ENCODE measurements at regions not wholly inside any gene's neighbourhood (a gene's known extent, or its start where the extent isn't known, plus 50 kb on each side); places are given as distances from the start of the nearest gene placed in this dataset.
"Not testable (repeated sequence)": the region's sequence is repeated elsewhere in the genome, so short reads cannot be mapped to it uniquely, and the experiment has no call there.

DNA sequence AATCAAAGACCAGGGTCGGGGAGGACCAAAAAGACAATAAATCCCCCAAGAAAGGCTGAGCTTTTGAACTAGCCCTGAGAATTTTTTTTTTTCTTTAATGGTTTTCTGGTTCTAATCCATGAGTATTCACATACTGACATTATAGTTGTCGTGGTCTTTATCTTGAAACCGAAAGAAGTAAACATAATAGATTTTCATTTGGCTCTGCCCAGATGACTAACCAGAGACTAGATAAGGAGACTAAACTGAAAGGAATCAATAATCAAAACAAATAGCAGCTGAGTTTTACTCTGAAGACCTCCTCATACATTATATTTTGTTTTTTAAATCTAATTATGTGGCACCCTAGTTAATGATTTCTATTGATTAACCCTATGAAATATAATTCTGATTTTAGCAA, 381.4 kb downstream of the CNTN3 start:
- Histone ChIP-seq H3K36me3 (ENCODE audit: control insufficient read depth in 4 of 4, insufficient read depth in 4 of 4, low read length in 3 of 4) (no peaks in the 10 kb centered on the region), H3K27me3 (replicated peaks in 2 of 5; ENCODE audit: control insufficient read depth in 4 of 5, insufficient read depth in 5 of 5, low read length in 4 of 5) (no peaks in the 10 kb centered on the region), H3K27ac (ENCODE audit: insufficient read depth in 1 of 2, low read depth in 1 of 2, low read length in 2 of 2, poor library complexity in 1 of 2, severe bottlenecking in 2 of 2) (no peak overlapping the region), H3K9me3 (ENCODE audit: control extremely low read depth in 1 of 5, control insufficient read depth in 4 of 5, insufficient read depth in 2 of 5, low read depth in 1 of 5, low read length in 4 of 5) (no peaks in the 10 kb centered on the region), H3K4me1 (ENCODE audit: control extremely low read depth in 1 of 4, control insufficient read depth in 4 of 4, insufficient read depth in 4 of 4, low read length in 3 of 4) (no peaks in the 10 kb centered on the region), H3K4me3 (ENCODE audit: control insufficient read depth in 1 of 7, extremely low read depth in 1 of 7, insufficient read depth in 4 of 7, low read depth in 2 of 7, low read length in 6 of 7) (no peak overlapping the region)
- POLR2A ChIA-PET, result no interaction called here
- DNase-seq, result no peak
- 100% methylated on average over 2 of the region's 3 CpGs for WGBS (ENCODE audit: insufficient coverage)
- CTCF ChIA-PET, result no interaction called here

DNA sequence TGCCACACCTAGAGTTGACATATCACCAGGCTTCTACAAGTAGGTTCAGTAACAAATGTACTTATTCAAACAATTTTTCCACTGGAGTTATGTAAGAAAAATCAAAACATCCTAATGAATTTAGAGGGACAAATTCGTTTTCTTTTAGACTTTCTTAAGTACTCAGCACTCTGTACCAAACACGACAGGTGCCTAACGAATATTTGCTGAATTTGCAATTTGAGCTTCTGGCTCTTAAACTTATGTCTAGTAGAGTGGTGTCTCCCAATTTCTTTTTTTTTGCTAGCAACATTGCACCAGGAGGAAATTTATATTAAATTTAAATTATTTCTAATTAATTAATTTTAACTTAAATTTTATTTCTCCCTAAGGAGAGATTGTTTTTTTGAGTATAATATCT, 397.0 kb downstream of the CNTN3 start:
- no peaks in the 10 kb centered on the region for H3K4me1 ChIP-seq (ENCODE audit: control extremely low read depth in 1 of 4, control insufficient read depth in 4 of 4, insufficient read depth in 4 of 4, low read length in 3 of 4)
- no peaks in the 10 kb centered on the region for H3K9me3 ChIP-seq (ENCODE audit: control extremely low read depth in 1 of 5, control insufficient read depth in 4 of 5, insufficient read depth in 2 of 5, low read depth in 1 of 5, low read length in 4 of 5)
- H3K27ac ChIP-seq (ENCODE audit: insufficient read depth in 1 of 2, low read depth in 1 of 2, low read length in 2 of 2, poor library complexity in 1 of 2, severe bottlenecking in 2 of 2), result no peak overlapping the region
- H3K36me3 ChIP-seq (ENCODE audit: control insufficient read depth in 4 of 4, insufficient read depth in 4 of 4, low read length in 3 of 4), result no peaks in the 10 kb centered on the region
- ChIA-PET POLR2A (no interaction called here), CTCF (no interaction called here)
- 83% methylated on average over 3 of the region's 3 CpGs for WGBS (ENCODE audit: insufficient coverage)
- no peaks in the 10 kb centered on the region for H3K27me3 ChIP-seq (replicated peaks in 2 of 5; ENCODE audit: control insufficient read depth in 4 of 5, insufficient read depth in 5 of 5, low read length in 4 of 5)
- no peak overlapping the region for H3K4me3 ChIP-seq (ENCODE audit: control insufficient read depth in 1 of 7, extremely low read depth in 1 of 7, insufficient read depth in 4 of 7, low read depth in 2 of 7, low read length in 6 of 7)
- no peak for DNase-seq

DNA sequence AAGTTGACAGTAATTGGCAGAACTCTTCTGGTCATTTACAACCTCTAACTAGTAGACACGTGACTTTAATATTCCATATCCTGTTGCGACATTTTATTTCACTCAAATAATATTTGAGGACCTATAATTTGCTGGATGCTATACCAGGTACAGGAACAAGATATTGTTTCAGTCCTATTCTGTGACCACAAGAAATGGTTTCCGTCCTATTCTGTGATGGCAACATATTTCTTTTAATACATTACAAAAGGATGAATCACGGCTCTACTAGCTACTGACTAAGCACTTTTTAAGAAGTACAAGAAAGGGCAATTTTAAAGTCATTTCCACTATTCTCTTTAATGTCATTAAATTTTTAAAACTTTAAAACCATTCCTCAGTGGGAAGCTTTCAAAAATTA, 400.2 kb downstream of the CNTN3 start:
- no peak overlapping the region for H3K27ac ChIP-seq (ENCODE audit: insufficient read depth in 1 of 2, low read depth in 1 of 2, low read length in 2 of 2, poor library complexity in 1 of 2, severe bottlenecking in 2 of 2)
- WGBS (ENCODE audit: insufficient coverage), result 96% methylated on average over 4 of the region's 4 CpGs
- H3K27me3 ChIP-seq (replicated peaks in 2 of 5; ENCODE audit: control insufficient read depth in 4 of 5, insufficient read depth in 5 of 5, low read length in 4 of 5), result no peaks in the 10 kb centered on the region
- no peaks in the 10 kb centered on the region for H3K36me3 ChIP-seq (ENCODE audit: control insufficient read depth in 4 of 4, insufficient read depth in 4 of 4, low read length in 3 of 4)
- H3K4me1 ChIP-seq (ENCODE audit: control extremely low read depth in 1 of 4, control insufficient read depth in 4 of 4, insufficient read depth in 4 of 4, low read length in 3 of 4), result no peaks in the 10 kb centered on the region
- no peak for DNase-seq
- POLR2A ChIA-PET, result no interaction called here
- no peak overlapping the region for H3K4me3 ChIP-seq (ENCODE audit: control insufficient read depth in 1 of 7, extremely low read depth in 1 of 7, insufficient read depth in 4 of 7, low read depth in 2 of 7, low read length in 6 of 7)
- CTCF ChIA-PET, result no interaction called here
- H3K9me3 ChIP-seq (ENCODE audit: control extremely low read depth in 1 of 5, control insufficient read depth in 4 of 5, insufficient read depth in 2 of 5, low read depth in 1 of 5, low read length in 4 of 5), result no peaks in the 10 kb centered on the region

DNA sequence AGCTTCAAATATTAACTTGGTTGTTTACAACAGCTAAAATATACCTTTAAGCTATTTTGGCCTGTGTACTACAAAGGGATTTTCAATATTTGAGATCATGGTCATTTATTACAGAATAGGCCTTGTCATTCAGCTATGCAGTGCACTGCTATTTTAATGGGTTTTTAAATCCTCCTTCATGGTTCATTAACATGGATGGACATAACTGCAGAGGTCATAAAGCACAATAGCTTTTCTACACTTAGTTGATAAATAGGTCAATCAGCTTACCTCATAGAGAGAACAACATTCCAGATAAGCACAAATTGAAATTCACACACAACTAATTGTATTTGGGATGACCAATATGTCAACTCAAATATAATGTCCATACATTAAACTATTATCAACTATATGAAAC, 403.7 kb downstream of the CNTN3 start:
- H3K9me3 ChIP-seq (ENCODE audit: control extremely low read depth in 1 of 5, control insufficient read depth in 4 of 5, insufficient read depth in 2 of 5, low read depth in 1 of 5, low read length in 4 of 5), result no peaks in the 10 kb centered on the region
- no peaks in the 10 kb centered on the region for H3K36me3 ChIP-seq (ENCODE audit: control insufficient read depth in 4 of 4, insufficient read depth in 4 of 4, low read length in 3 of 4)
- no peak overlapping the region for H3K4me3 ChIP-seq (ENCODE audit: control insufficient read depth in 1 of 7, extremely low read depth in 1 of 7, insufficient read depth in 4 of 7, low read depth in 2 of 7, low read length in 6 of 7)
- no peaks in the 10 kb centered on the region for H3K27me3 ChIP-seq (replicated peaks in 2 of 5; ENCODE audit: control insufficient read depth in 4 of 5, insufficient read depth in 5 of 5, low read length in 4 of 5)
- ChIA-PET CTCF (no interaction called here), POLR2A (no interaction called here)
- H3K4me1 ChIP-seq (ENCODE audit: control extremely low read depth in 1 of 4, control insufficient read depth in 4 of 4, insufficient read depth in 4 of 4, low read length in 3 of 4), result no peaks in the 10 kb centered on the region
- DNase-seq, result no peak
- no peak overlapping the region for H3K27ac ChIP-seq (ENCODE audit: insufficient read depth in 1 of 2, low read depth in 1 of 2, low read length in 2 of 2, poor library complexity in 1 of 2, severe bottlenecking in 2 of 2)

DNA sequence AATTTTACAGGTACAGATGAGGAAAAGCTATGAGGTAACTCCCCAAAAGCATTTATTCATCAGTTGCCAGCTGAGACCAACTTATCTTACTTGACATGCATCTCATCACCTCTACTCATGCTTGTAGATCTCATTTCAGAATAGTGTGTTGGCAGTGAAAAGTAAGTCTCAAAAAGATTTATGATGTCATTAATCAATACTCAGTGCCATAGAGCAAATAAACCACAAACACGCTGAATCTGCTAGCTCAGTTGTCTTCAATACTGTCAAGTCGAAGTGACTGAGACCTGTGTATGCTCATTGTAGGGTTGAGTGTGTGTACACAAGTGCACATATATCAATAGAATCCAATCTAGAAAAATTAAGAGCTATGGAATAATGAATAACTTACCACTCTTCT, 413.5 kb downstream of the CNTN3 start:
- Histone ChIP-seq H3K4me1 (ENCODE audit: control extremely low read depth in 1 of 4, control insufficient read depth in 4 of 4, insufficient read depth in 4 of 4, low read length in 3 of 4) (no peaks in the 10 kb centered on the region), H3K27ac (ENCODE audit: insufficient read depth in 1 of 2, low read depth in 1 of 2, low read length in 2 of 2, poor library complexity in 1 of 2, severe bottlenecking in 2 of 2) (no peak overlapping the region), H3K27me3 (replicated peaks in 2 of 5; ENCODE audit: control insufficient read depth in 4 of 5, insufficient read depth in 5 of 5, low read length in 4 of 5) (no peaks in the 10 kb centered on the region), H3K4me3 (ENCODE audit: control insufficient read depth in 1 of 7, extremely low read depth in 1 of 7, insufficient read depth in 4 of 7, low read depth in 2 of 7, low read length in 6 of 7) (no peak overlapping the region), H3K36me3 (ENCODE audit: control insufficient read depth in 4 of 4, insufficient read depth in 4 of 4, low read length in 3 of 4) (no peaks in the 10 kb centered on the region), H3K9me3 (ENCODE audit: control extremely low read depth in 1 of 5, control insufficient read depth in 4 of 5, insufficient read depth in 2 of 5, low read depth in 1 of 5, low read length in 4 of 5) (peaks cover 0 to 4% (median 0%) of the 10 kb centered on the region in 5 experiments)
- POLR2A ChIA-PET, result no interaction called here
- no CpG with 5 or more reads among the region's 2 CpGs for WGBS (ENCODE audit: insufficient coverage)
- CTCF ChIA-PET, result no interaction called here
- no peak for DNase-seq

DNA sequence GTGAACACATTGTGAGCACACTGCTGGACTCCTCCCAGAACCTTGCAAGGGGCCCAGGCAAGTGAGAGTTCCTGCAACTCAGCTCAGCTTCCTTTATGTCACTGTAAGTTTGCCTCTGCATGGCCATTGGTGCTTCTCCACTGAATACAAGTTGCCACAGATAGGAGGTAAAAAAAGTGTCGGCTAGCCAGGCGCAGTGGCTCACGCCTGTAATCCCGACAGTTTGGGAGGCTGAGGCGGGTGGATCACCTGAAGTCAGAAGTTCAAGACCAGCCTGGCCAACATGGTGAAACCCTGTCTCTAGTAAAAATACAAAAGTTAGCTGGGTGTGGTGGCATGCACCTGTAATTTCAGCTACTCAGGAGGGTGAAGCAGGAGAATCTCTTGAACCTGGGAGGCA, 435.8 kb downstream of the CNTN3 start:
- H3K27me3 ChIP-seq (replicated peaks in 2 of 5; ENCODE audit: control insufficient read depth in 4 of 5, insufficient read depth in 5 of 5, low read length in 4 of 5); H3K9me3 ChIP-seq (ENCODE audit: control extremely low read depth in 1 of 5, control insufficient read depth in 4 of 5, insufficient read depth in 2 of 5, low read depth in 1 of 5, low read length in 4 of 5); POLR2A ChIA-PET; H3K27ac ChIP-seq (ENCODE audit: insufficient read depth in 1 of 2, low read depth in 1 of 2, low read length in 2 of 2, poor library complexity in 1 of 2, severe bottlenecking in 2 of 2); CTCF ChIA-PET; H3K4me3 ChIP-seq (ENCODE audit: control insufficient read depth in 1 of 7, extremely low read depth in 1 of 7, insufficient read depth in 4 of 7, low read depth in 2 of 7, low read length in 6 of 7); H3K36me3 ChIP-seq (ENCODE audit: control insufficient read depth in 4 of 4, insufficient read depth in 4 of 4, low read length in 3 of 4); H3K4me1 ChIP-seq (ENCODE audit: control extremely low read depth in 1 of 4, control insufficient read depth in 4 of 4, insufficient read depth in 4 of 4, low read length in 3 of 4); DNase-seq: not testable (repeated sequence)
- 94% methylated on average over 5 of the region's 5 CpGs for WGBS (ENCODE audit: insufficient coverage)

DNA sequence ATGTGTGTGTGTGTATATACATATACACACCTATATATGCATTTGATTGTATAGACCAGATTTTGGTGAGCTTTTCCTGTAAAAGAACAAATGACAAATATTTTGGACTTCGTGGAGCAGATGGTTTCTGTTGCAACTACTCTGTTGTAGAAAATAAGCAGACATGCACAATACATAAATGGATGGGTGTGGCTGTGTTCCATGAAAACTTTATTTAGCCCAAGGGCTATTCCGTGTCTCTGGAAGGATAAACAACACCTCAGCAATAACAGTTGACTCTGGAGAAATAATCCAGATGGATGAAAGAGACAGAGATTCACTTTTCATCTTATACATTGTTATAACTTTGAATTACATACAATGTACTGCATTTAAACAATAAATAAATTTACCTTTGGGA, 441.4 kb downstream of the CNTN3 start:
- Histone ChIP-seq H3K4me3 (ENCODE audit: control insufficient read depth in 1 of 7, extremely low read depth in 1 of 7, insufficient read depth in 4 of 7, low read depth in 2 of 7, low read length in 6 of 7) (no peak overlapping the region), H3K27me3 (replicated peaks in 2 of 5; ENCODE audit: control insufficient read depth in 4 of 5, insufficient read depth in 5 of 5, low read length in 4 of 5) (no peaks in the 10 kb centered on the region), H3K9me3 (ENCODE audit: control extremely low read depth in 1 of 5, control insufficient read depth in 4 of 5, insufficient read depth in 2 of 5, low read depth in 1 of 5, low read length in 4 of 5) (peaks cover 0 to 1% (median 0%) of the 10 kb centered on the region in 5 experiments), H3K4me1 (ENCODE audit: control extremely low read depth in 1 of 4, control insufficient read depth in 4 of 4, insufficient read depth in 4 of 4, low read length in 3 of 4) (no peaks in the 10 kb centered on the region), H3K27ac (ENCODE audit: insufficient read depth in 1 of 2, low read depth in 1 of 2, low read length in 2 of 2, poor library complexity in 1 of 2, severe bottlenecking in 2 of 2) (no peak overlapping the region), H3K36me3 (ENCODE audit: control insufficient read depth in 4 of 4, insufficient read depth in 4 of 4, low read length in 3 of 4) (no peaks in the 10 kb centered on the region)
- POLR2A ChIA-PET, result no interaction called here
- DNase-seq, result no peak
- CTCF ChIA-PET, result no interaction called here
- no CpG with 5 or more reads among the region's 2 CpGs for WGBS (ENCODE audit: insufficient coverage)

DNA sequence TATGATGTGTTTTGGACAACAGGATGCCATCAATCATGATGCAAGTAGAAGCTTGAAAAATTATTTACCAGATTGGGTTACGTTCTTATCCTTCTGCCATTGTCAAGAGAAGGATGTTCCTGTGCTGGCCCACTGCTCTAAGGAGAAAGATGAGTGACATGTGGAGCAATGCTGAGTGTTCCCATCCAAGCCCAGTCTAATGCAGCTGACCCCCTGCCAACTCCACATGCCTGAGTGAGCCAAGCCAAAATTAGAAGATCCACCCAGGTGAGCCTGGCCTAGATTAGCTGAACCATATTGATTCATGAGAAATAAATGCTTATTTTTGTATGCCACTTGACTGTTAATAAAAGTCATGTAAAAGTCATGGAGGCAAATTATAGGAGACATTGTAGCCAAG, 446.5 kb downstream of the CNTN3 start:
- DNase-seq, result no peak
- Histone ChIP-seq H3K4me1 (ENCODE audit: control extremely low read depth in 1 of 4, control insufficient read depth in 4 of 4, insufficient read depth in 4 of 4, low read length in 3 of 4) (no peaks in the 10 kb centered on the region), H3K4me3 (ENCODE audit: control insufficient read depth in 1 of 7, extremely low read depth in 1 of 7, insufficient read depth in 4 of 7, low read depth in 2 of 7, low read length in 6 of 7) (no peak overlapping the region), H3K36me3 (ENCODE audit: control insufficient read depth in 4 of 4, insufficient read depth in 4 of 4, low read length in 3 of 4) (no peaks in the 10 kb centered on the region), H3K27ac (ENCODE audit: insufficient read depth in 1 of 2, low read depth in 1 of 2, low read length in 2 of 2, poor library complexity in 1 of 2, severe bottlenecking in 2 of 2) (no peak overlapping the region), H3K27me3 (replicated peaks in 2 of 5; ENCODE audit: control insufficient read depth in 4 of 5, insufficient read depth in 5 of 5, low read length in 4 of 5) (no peaks in the 10 kb centered on the region), H3K9me3 (ENCODE audit: control extremely low read depth in 1 of 5, control insufficient read depth in 4 of 5, insufficient read depth in 2 of 5, low read depth in 1 of 5, low read length in 4 of 5) (no peaks in the 10 kb centered on the region)
- POLR2A ChIA-PET, result no interaction called here
- WGBS (ENCODE audit: insufficient coverage), result 86% methylated on average over 1 of the region's 1 CpG
- CTCF ChIA-PET, result no interaction called here

Data from common myeloid progenitor, CD34-positive (primary cell).